ENCODE measurements at regions not wholly inside any gene's neighbourhood (a gene's known extent, or its start where the extent isn't known, plus 50 kb on each side); places are given as distances from the start of the nearest gene placed in this dataset.

- POLR2A ChIA-PET, result no interaction called here
- Histone ChIP-seq H3K9me3 (ENCODE audit: control insufficient read depth, insufficient read depth, low read depth, low read length) (no peaks in the 10 kb centered on the region), H3K4me1 (ENCODE audit: control insufficient read depth, insufficient read depth, low read length) (no peaks in the 10 kb centered on the region), H3K27ac (ENCODE audit: extremely low read depth, low read depth, low read length) (no peak overlapping the region), H3K36me3 (ENCODE audit: control insufficient read depth in 2 of 2, insufficient read depth in 1 of 2, low read length in 2 of 2) (no peaks in the 10 kb centered on the region), H3K4me3 (ENCODE audit: low read depth, low read length) (no peak overlapping the region)
- CTCF ChIA-PET, result interaction anchor here (0.6 to 1.9 kb wide), 4 partner anchors 15 to 289 kb away, joined by 3 to 6 read pairs (median 4); no protein-coding TSS in a partner anchor
- TF ChIP-seq ZNF48 (tag by site-specific recombination; IDR thresholded peaks at IDR 0.05) (no peak), INSM2 (tag by site-specific recombination; IDR thresholded peaks at IDR 0.05) (no peak), ZNF777 (tag by site-specific recombination; IDR thresholded peaks at IDR 0.05; ENCODE audit: borderline replicate concordance) (no peak), KLF9 (tag by site-specific recombination; IDR thresholded peaks at IDR 0.05; ENCODE audit: low read depth) (no peak), ZNF423 (tag by site-specific recombination; IDR thresholded peaks at IDR 0.05) (no peak), ZFP69B (tag by site-specific recombination; IDR thresholded peaks at IDR 0.05) (no peak), ZNF391 (tag by site-specific recombination; IDR thresholded peaks at IDR 0.05; ENCODE audit: borderline replicate concordance, low read depth) (no peak), ZNF239 (tag by site-specific recombination; IDR thresholded peaks at IDR 0.05) (no peak), ZFP3 (tag by site-specific recombination; IDR thresholded peaks at IDR 0.05; ENCODE audit: low read depth) (no peak), ZBTB6 (tag by site-specific recombination; IDR thresholded peaks at IDR 0.05) (no peak), ZNF837 (tag by site-specific recombination; IDR thresholded peaks at IDR 0.05) (no peak), ZNF621 (tag by site-specific recombination; IDR thresholded peaks at IDR 0.05) (no peak), ZNF350 (tag by site-specific recombination; IDR thresholded peaks at IDR 0.05) (no peak), ZBTB26 (tag by site-specific recombination; optimal IDR thresholded peaks at IDR 0.05) (no peak)
These were observed 195.0 kb downstream of the FOXL1 start for GRCh38 chr16:86773354-86773715.

- CTCF ChIA-PET, result no interaction called here
- POLR2A ChIA-PET, result no interaction called here
These were observed 196.6 kb downstream of the FOXL1 start for GRCh38 chr16:86774931-86775330.

More at GRCh38 chr16:86774931-86775330, 196.6 kb downstream of the FOXL1 start:
- TF ChIP-seq ZNF148 (tag by site-specific recombination; IDR thresholded peaks at IDR 0.05; ENCODE audit: borderline replicate concordance) (no peak), CTCF (tag by site-specific recombination; IDR thresholded peaks at IDR 0.05) (no peak)
- no peak overlapping the region for H3K4me3 ChIP-seq (ENCODE audit: low read depth, low read length)
- H3K36me3 ChIP-seq (ENCODE audit: control insufficient read depth in 2 of 2, insufficient read depth in 1 of 2, low read length in 2 of 2), result no peaks in the 10 kb centered on the region
- H3K4me1 ChIP-seq (ENCODE audit: control insufficient read depth, insufficient read depth, low read length), result no peaks in the 10 kb centered on the region
- H3K27ac ChIP-seq (ENCODE audit: extremely low read depth, low read depth, low read length), result no peak overlapping the region
- H3K9me3 ChIP-seq (ENCODE audit: control insufficient read depth, insufficient read depth, low read depth, low read length), result no peaks in the 10 kb centered on the region
